GM21515 (cell line): ENCODE measurements at regions not wholly inside any gene's neighbourhood (a gene's known extent, or its start where the extent isn't known, plus 50 kb on each side); places are given as distances from the start of the nearest gene placed in this dataset.

Experiments
- ATAC-seq: cut with Tn5 transposase; IDR thresholded peaks from one replicate; pipeline ENCODE4 v1.9.1; 2021; ENCODE audit not compliant: unreplicated experiment

- ATAC-seq: no peak
Observed at GRCh38 chr5:133801955-133802751, 166.3 kb downstream of the C5orf15 start.

DNA sequence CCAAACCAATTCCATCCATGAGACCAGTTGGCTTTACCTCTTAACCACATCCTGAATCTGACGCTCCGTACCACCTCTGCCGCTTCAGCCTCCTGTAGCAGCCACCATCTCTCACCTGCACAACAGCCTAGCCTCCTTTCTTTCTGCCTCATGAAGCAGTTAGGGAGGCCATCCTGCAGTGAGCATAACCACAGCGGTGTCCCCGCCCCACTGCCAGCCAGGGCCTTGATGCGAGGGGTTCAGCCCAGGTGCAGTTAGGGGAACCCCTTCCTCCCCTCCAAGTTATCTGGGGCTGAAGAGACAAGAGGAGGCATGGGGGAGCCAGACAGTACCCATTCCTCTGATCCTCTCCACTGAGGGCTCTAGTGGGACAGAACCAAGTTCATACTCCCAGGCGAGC, 167.0 kb downstream of the C5orf15 start:
- ATAC-seq: no peak

- no peak for ATAC-seq
Observed at GRCh38 chr5:133799571-133800237, 168.7 kb downstream of the C5orf15 start.

DNA sequence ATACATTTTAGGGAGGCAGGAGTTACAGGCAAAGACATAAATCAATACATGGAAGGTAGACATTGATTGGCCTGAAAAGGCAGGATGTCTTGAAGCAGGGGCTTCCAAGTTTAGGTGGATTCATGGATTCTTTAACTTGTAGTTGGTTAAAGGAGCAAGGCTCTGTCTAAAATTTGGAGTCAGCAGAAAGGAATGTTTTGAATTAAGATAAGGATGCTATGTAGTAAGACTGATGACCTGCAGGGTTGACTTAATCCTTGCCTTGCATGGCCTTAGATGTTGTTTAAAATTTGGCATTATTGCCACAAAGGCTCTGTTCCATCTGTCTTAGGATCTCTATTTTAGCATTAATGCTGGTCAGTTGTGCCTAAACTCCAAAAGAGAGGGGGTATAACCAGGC, 171.3 kb downstream of the C5orf15 start:
- no peak for ATAC-seq

DNA sequence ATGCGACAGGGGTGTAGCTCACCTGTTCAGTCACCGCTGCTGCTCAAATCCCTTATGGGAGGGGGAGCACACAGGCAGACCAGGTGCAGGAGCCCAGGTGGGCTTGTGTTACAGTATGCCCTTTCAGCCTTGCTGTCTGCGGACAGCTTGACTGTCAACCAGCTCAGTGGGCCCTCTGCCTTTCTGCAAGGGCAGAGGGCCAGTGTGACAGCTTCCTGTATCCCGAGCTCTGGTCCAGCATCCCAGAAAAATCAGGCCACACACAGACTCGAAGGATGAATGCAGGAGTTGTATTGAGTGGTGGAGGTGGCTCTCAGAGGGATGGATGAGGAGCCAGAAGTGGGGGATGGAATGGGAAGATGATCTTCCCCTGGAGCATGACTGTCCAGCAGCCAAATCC, 172.2 kb downstream of the C5orf15 start:
- ATAC-seq: no peak

DNA sequence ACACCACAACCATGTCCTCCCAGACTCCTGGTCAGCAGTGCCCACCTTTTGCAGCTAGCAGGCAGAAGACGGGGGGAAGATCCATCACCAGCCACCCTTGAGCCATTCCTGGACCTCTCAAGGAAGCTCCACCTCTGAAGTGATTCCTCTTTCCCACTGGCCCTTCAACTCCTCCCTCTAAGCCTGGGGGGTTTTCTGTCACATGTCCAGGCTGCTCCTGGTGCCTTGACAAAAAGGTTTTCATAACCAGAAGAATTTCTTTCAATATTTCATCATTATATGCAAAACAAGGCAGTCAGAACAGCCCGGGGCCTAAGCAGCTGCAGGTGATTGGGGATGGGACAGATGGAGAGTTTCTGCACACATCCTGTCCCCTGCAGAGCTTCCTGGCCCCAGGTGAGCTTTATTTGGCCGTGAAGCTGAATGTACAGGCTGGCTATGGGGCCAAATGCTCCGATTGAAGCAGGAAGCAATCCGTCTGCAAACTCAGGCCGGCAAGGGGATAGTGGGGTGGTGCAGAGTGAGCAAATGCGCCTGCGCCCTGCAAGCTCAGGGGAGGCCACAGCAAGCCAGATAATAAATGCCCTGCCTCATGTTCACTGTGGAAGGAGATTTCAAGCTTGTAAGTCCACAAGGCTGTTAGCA, 173.5 kb downstream of the C5orf15 start:
- ATAC-seq: no peak

DNA sequence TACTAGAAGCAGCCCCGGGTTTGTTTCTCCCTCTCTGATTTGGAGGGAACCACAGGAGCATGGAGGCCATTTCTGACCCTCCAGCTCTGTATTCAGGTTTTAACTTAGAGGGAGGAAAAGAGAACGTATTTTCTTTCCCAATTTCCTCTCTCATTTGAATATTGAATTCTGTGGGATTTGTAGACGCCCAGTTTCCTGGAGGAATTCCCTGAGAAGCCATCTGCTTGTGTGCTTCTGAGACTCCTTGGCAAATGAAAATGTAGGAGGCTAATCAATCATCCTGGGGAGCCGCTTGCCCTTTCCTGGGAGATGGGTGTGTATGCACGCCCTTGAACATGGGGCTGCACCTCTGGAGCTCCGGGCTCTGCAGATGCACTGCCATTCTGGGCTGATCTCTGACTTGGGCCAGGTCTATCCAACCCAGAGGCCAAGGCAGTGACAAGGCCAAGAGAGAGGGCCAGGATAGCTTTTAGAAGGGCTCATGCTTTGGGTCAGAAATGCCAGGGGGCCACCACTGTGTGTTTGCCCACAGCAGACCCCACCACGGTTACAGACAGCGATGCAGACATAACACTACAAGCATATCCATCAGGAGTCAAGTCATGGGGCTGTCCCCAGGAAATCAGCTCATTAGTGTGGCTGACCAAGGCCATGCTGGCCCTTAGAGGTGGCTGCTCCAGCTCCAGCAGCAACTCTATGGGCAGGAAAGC, 174.5 kb downstream of the C5orf15 start:
- no peak for ATAC-seq

- no peak for ATAC-seq
Observed at GRCh38 chr5:133792655-133793054, 175.8 kb downstream of the C5orf15 start.

GRCh38 chr5:133792024-133792423, 176.4 kb downstream of the C5orf15 start:
- no peak for ATAC-seq

- no peak for ATAC-seq
Observed at GRCh38 chr5:133790898-133791297, 177.5 kb downstream of the C5orf15 start.

DNA sequence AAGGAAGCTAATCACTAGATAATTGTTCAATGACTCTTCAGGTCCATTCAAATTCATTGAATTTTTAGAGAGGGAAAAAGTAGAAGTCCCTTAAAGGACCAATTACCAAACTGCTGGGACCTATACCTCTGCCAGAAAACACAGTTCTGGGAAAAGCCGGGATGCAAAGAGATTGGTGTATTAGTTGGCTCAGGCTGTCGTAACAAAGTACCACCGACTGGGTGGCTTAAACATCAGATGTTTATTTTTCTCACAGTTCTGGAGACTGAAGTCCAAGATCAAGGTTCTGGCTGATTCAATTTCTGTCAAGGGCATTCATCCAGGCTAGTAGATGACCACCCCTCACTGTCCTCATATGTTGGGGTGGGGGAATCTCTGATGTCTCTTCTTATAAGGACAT, 177.1 kb upstream of the FSTL4 start:
- no peak for ATAC-seq

GRCh38 chr5:133788121-133788520, 175.8 kb upstream of the FSTL4 start:
- no peak for ATAC-seq

DNA sequence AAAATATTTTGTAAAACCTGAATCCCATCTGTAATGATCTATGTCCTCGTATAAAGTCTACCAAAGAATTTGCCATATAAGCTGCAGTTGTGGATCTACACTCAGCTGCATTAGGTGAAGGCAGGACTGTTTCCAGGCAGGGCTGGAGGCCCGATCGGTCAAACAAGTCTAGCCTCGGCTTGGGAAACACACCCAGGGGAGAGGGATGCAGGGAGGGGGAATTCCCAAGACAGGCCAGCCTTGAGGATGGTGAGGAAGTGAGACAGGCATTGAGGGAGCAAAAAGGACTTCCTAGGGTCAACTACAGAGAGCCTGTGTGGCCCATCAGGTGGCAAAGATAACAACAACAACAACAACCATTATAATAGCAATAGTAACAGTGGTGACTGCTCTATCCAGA, 174.1 kb upstream of the FSTL4 start:
- ATAC-seq: no peak

GRCh38 chr5:133785182-133785581, 172.8 kb upstream of the FSTL4 start:
- no peak for ATAC-seq

GRCh38 chr5:133783481-133783880, 171.1 kb upstream of the FSTL4 start:
- ATAC-seq: no peak

- no peak for ATAC-seq
Observed at GRCh38 chr5:133782736-133783135, 170.4 kb upstream of the FSTL4 start.

DNA sequence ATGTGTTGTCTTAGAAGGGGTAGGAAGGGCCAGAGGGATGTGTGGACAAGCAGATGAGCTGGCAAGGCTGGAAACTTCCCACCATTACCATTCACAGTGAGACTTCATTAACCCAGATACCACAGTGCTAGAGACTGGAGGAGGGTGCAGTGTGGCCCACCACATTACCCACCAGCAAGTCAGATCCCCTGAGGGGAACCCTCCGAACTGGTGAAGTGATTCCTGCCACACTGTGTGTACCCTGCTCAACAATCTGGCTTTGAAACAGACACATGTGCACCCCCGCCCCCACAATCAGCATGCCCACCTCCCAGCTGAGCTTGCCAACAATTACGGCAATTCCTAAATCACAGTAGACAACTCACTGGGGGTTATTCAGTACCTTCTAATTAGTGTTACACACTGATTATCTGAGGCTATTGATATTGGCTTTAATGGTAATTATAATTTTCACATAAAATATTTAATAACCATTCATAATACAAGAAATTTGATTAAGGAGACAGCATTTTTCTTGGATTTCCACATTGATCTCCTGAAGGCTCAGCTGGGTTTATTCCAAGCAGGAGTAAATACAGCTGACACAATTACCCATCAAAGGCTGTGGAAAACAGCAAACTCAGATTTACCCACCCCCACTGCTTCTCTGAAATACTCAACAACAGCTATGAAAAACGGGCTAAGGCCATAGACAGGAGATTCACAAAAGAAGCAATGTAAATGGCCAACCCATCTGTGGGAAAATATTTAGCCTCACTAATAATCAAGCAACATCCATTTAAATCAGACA, 169.3 kb upstream of the FSTL4 start:
- no peak for ATAC-seq

GRCh38 chr5:133780619-133781280, 168.4 kb upstream of the FSTL4 start:
- no peak for ATAC-seq

DNA sequence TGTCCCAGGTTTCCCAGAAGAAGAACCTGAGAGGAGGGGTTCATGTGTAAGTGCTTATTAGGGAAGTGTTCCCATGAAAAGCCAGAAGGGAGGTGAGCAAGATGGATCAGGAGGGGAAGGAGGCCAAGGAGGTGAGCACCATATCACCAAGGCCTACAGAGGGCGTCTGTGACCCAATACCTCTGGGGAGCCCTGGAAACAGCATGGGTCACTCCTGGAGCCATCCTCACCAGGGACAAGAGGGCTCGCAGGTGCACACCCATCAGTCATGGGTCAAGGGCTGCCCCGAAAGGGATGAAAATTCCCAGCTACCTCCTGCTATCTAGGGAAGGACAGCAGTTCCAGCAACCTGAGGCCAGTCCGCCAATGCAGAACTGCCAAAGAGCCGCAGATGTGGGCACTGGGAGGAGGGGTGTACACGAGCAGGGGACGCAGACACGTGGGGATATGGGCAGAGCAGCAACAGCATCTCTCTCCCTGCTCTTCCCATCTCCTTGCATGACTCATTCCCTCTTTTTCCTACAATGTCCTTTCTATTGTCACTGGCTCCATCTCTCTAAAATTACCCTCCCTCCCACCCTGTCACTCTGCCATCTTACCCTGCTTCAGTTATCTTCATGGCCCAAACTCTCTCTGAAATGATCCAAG, 167.6 kb upstream of the FSTL4 start:
- no peak for ATAC-seq

GRCh38 chr5:133778636-133779035, 166.3 kb upstream of the FSTL4 start:
- ATAC-seq: no peak
